ENCODE measurements at regions not wholly inside any gene's neighbourhood (a gene's known extent, or its start where the extent isn't known, plus 50 kb on each side); places are given as distances from the start of the nearest gene placed in this dataset.

GRCh38 chr14:22044193-22044592, 370.6 kb upstream of the OR4E1 start:
- no peak for TF ChIP-seq CTCF (IDR thresholded peaks at IDR 0.05; ENCODE audit: extremely low read depth, low read depth, low read length)
- Histone ChIP-seq H3K36me3 (ENCODE audit: insufficient read depth, low read length) (no peaks in the 10 kb centered on the region), H3K4me1 (ENCODE audit: insufficient read depth, low read length) (no peaks in the 10 kb centered on the region), H3K27me3 (ENCODE audit: insufficient read depth, low read length) (no peaks in the 10 kb centered on the region), H2AFZ (ENCODE audit: low read length) (no peak overlapping the region), H3K9me3 (ENCODE audit: low read depth, low read length) (no peaks in the 10 kb centered on the region), H3K79me2 (ENCODE audit: insufficient read depth, low read length) (no peaks in the 10 kb centered on the region), H3K4me3 (ENCODE audit: insufficient read depth, low read length) (no peak overlapping the region), H3K4me2 (ENCODE audit: insufficient read depth, low read length) (no peak overlapping the region), H4K20me1 (ENCODE audit: insufficient read depth, low read length) (no peaks in the 10 kb centered on the region), H3K27ac (ENCODE audit: low read depth, low read length) (no peak overlapping the region)
- DNase-seq (ENCODE audit: insufficient read length, low spot score, missing footprints) = no peak

GRCh38 chr14:22040781-22041125, 367.1 kb upstream of the OR4E1 start:
- no peak for TF ChIP-seq CTCF (IDR thresholded peaks at IDR 0.05; ENCODE audit: extremely low read depth, low read depth, low read length)
- Histone ChIP-seq H3K27me3 (ENCODE audit: insufficient read depth, low read length) (no peaks in the 10 kb centered on the region), H3K27ac (ENCODE audit: low read depth, low read length) (no peak overlapping the region), H3K9me3 (ENCODE audit: low read depth, low read length) (no peaks in the 10 kb centered on the region), H3K4me3 (ENCODE audit: insufficient read depth, low read length) (no peak overlapping the region), H3K79me2 (ENCODE audit: insufficient read depth, low read length) (no peaks in the 10 kb centered on the region), H3K4me1 (ENCODE audit: insufficient read depth, low read length) (no peaks in the 10 kb centered on the region), H3K4me2 (ENCODE audit: insufficient read depth, low read length) (no peak overlapping the region), H4K20me1 (ENCODE audit: insufficient read depth, low read length) (no peaks in the 10 kb centered on the region), H2AFZ (ENCODE audit: low read length) (no peak overlapping the region), H3K36me3 (ENCODE audit: insufficient read depth, low read length) (no peaks in the 10 kb centered on the region)
- no peak for DNase-seq (ENCODE audit: insufficient read length, low spot score, missing footprints)

- Histone ChIP-seq H3K27ac (ENCODE audit: low read depth, low read length) (no peak overlapping the region), H3K9me3 (ENCODE audit: low read depth, low read length) (no peaks in the 10 kb centered on the region), H3K4me1 (ENCODE audit: insufficient read depth, low read length) (no peaks in the 10 kb centered on the region), H3K36me3 (ENCODE audit: insufficient read depth, low read length) (no peaks in the 10 kb centered on the region), H3K27me3 (ENCODE audit: insufficient read depth, low read length) (no peaks in the 10 kb centered on the region), H2AFZ (ENCODE audit: low read length) (no peak overlapping the region), H3K79me2 (ENCODE audit: insufficient read depth, low read length) (no peaks in the 10 kb centered on the region), H3K4me3 (ENCODE audit: insufficient read depth, low read length) (no peak overlapping the region), H4K20me1 (ENCODE audit: insufficient read depth, low read length) (no peaks in the 10 kb centered on the region), H3K4me2 (ENCODE audit: insufficient read depth, low read length) (no peak overlapping the region)
- DNase-seq (ENCODE audit: insufficient read length, low spot score, missing footprints) = no peak
- TF ChIP-seq CTCF (IDR thresholded peaks at IDR 0.05; ENCODE audit: extremely low read depth, low read depth, low read length) = peak; percentile 44
Measured at GRCh38 chr14:22039938-22040780, 366.5 kb upstream of the OR4E1 start.

GRCh38 chr14:22036541-22037239, 363.1 kb upstream of the OR4E1 start:
- Histone ChIP-seq H3K27me3 (ENCODE audit: insufficient read depth, low read length) (no peaks in the 10 kb centered on the region), H3K79me2 (ENCODE audit: insufficient read depth, low read length) (no peaks in the 10 kb centered on the region), H3K27ac (ENCODE audit: low read depth, low read length) (no peak overlapping the region), H3K36me3 (ENCODE audit: insufficient read depth, low read length) (no peaks in the 10 kb centered on the region), H3K9me3 (ENCODE audit: low read depth, low read length) (no peaks in the 10 kb centered on the region), H3K4me1 (ENCODE audit: insufficient read depth, low read length) (no peaks in the 10 kb centered on the region), H3K4me2 (ENCODE audit: insufficient read depth, low read length) (no peak overlapping the region), H4K20me1 (ENCODE audit: insufficient read depth, low read length) (no peaks in the 10 kb centered on the region), H2AFZ (ENCODE audit: low read length) (no peak overlapping the region), H3K4me3 (ENCODE audit: insufficient read depth, low read length) (no peak overlapping the region)
- no peak for DNase-seq (ENCODE audit: insufficient read length, low spot score, missing footprints)
- TF ChIP-seq CTCF (IDR thresholded peaks at IDR 0.05; ENCODE audit: extremely low read depth, low read depth, low read length) = no peak

Data from osteoblast (primary cell).